Stimulated activated CD8-positive, alpha-beta memory T cell treated with anti-CD3 and anti-CD28 coated beads, Interleukin-12 subunit alpha, Interleukin-12 subunit beta, amount 100 ng/mL, for 24 hours (primary cell): ENCODE measurements at regions not wholly inside any gene's neighbourhood (a gene's known extent, or its start where the extent isn't known, plus 50 kb on each side); places are given as distances from the start of the nearest gene placed in this dataset.
"Not testable (repeated sequence)": the region's sequence is repeated elsewhere in the genome, so short reads cannot be mapped to it uniquely, and the experiment has no call there.

Experiments used
- DNase-seq: peaks from one replicate; pipeline ENCODE4 v3.0.0-alpha.2; 2020; ENCODE audit errors: extremely low read depth

DNA sequence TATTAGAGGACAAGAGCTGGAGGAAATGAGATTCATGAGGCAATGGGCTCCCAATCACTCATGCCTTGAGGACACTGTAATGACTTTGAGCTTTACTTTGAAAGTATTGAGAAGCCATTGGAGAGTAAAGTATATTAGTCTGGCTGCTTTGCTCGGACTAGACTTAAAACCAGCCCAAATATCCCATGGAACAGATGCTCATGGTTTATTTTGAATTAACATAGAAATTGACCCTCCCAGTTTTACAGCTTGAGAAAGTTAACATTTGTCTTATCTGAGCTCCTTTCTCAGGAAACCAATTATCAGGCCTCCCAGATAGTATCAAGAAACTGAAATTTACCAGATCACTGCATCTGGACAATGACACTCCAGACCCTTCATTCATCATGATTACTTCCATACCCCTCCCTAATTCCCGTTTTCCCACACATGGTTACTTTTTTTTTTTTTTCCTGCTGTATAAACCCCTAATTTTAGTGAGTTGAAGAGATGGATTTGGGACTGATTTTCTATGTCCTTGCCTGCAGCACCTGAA lies 270.8 kb upstream of the SMIM30 start:
- no peak for DNase-seq

DNA sequence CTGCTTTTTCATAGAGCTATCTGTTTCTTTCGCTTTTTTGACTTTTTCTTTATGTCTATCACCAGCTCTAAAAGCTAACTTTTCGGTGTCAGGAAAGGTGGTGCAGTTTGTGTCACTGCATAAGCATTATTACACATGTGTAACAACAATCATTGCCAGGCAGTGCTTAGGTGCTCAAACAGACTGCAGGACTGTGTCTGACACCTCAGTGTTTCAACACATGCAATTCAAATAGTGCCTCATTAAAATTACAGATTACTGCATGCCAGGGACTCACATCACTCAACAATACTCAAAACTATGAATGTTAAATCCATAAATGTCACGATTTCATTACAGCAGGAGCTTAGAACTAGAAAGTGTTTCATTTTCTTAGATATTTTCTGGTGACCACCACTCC lies 265.3 kb upstream of the SMIM30 start:
- no peak for DNase-seq

DNA sequence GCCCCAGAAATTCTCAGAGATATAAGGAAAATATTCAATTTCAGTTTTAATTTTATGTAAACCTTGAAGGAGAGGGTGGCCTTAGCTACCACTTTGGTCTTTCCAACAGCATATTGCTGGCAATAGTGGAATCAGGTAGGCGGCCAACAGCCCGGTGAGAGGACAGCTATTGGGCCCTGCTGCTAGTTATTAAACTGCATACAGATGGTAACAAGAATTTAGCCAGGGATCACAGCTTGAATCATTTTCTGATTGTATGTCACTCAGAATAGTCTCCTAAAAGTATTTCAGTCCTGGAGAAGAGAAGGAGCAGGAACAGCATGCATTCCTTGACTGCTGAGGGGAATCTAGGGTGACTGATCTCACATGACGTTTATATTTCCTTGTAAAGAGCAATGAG lies 261.4 kb upstream of the SMIM30 start:
- no peak for DNase-seq

DNA sequence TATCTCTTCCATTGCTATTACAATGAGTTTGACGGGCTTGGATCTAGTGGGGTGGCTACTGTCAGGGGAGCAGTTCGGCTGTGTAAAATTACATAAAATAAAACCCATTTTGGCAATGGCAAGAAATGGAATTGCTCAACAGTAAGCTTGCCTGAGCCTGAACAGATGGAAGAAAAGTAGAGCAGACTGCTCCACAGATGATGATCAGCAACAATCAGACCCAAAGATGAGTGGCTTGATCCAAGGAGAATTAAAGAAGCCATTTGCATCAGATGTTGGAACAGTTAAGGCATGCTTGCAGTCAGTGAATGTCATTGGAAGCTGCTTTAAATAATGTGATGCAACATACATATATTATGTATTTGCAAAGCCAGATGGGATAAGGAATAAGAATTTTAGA lies 256.6 kb upstream of the SMIM30 start:
- no peak for DNase-seq

DNA sequence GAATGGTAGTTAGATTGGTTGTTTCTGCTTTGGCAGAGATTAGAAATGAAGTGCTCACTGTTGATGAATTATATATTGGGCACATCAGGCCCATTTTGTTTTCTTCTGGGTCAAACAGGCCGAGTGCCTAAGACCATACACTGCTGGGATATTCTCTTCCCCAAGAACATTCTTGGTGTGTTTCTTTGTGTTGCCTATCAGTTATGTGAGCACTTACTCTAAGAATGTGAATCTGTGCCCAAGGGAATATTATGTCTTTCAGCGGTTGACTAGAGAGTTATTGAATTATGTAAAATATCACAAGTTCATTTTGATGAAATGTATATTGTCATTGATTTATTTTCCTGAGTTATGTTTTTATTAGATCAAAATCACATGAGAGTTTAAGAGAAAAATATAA lies 255.5 kb upstream of the SMIM30 start:
- DNase-seq, result no peak

DNA sequence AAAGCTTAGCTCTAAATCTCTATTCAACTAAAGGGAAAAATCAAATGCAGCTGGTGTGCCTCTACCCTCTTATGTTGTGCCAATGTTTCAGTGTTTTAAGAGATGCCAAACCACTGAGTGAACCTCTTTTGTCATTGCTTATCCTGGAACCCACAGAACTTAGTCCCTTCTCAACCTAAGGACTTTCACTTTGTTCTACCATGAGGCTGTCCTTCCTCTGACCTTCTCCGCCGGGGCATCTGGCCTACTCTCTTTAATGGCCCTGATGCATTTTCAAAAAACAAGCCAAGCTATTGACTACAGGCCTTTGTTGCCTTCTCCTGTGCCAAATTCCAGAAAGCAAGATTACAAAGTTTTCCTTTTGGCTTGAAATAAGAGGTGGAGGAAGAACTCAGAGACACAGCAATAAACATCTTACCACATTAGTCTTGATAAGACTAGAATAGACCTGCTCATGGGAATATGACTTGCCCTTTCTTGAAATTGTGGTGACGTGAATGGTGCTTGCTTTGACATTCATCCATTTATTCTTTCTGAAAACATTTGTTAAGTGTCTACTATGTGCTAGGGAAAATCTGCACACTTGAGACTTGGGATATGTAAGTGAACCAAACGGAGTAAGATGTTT lies 253.2 kb upstream of the SMIM30 start:
- DNase-seq, result no peak

DNA sequence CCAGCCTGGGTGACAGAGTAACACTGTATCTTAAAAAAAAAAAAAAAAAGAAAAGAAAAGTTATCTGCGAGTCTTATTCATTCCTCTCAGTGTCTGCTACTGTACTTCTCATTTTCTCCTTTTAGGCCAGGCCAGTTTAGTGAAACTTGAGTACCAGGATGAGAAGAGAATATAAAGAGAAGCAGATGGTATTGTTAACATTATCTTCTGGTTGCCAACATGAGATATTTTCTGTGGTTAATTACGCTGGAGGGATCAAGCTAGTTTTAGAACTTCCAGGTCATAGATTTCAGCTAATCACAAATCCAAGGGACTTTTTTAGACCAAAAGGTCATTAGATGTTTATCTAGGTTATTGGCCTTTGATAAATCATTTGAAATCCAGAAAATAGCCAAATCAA lies 252.6 kb upstream of the SMIM30 start:
- no peak for DNase-seq

DNA sequence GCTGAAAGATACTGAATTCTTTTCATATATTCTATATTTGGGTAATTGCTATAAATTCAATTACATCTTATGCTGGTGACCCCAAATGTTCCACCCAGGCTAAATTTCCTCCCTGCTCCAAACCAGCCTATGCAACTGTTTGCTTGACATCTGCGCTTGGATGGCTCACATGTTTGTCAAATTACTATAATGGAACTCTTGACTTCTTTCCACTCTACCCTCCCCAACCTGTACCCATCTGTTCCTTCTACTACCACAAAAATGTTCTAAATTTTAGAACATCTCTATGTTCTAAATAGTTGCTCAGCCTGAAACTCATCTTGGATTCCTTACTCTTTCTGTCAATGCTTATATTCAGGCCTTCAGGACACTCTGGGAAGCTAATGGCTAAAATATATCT lies 249.9 kb upstream of the SMIM30 start:
- no peak for DNase-seq

DNA sequence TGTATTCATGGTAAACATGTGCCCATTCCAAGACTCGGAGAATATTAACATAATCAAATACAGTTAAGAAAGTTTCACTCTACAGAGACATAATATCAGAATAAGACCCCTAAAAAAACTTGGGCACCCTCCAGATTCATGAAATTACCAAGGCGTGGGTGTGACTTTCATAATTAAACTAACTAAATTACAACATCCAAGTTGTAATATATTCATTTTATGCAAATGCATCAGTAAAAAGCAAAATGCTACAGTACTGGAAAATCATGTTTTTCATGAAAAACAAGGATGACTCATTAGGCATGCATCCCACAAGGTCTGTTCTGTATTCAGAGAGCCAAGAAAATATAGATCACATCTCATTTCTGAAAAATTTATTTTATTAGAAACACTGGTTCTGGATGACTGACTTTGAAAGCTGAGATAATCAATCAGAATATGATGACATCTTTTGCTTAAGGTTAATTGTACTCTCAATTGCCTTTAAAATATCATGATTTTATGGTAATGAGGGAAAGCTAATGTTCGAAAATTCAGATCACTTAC lies 248.8 kb upstream of the SMIM30 start:
- DNase-seq, result no peak

DNA sequence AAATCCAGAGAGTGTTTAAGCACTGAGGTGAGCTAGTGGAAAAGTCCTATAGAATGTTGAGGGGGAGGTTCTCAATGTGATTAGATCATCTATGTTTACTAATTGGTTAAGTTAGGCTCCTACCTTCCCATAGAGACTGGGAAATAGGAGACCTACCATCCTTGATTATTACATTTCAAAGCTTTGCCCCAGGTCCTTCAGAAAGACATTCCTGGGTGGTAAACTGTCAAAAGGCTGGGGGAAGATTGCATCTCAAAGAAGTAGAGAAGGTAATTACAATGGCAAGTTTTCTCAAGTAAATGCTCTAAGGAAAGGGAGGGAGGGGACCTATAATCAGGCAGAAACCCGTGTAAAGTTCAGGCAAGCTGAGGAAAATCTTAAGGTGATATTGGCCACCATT lies 247.8 kb upstream of the SMIM30 start:
- no peak for DNase-seq

DNA sequence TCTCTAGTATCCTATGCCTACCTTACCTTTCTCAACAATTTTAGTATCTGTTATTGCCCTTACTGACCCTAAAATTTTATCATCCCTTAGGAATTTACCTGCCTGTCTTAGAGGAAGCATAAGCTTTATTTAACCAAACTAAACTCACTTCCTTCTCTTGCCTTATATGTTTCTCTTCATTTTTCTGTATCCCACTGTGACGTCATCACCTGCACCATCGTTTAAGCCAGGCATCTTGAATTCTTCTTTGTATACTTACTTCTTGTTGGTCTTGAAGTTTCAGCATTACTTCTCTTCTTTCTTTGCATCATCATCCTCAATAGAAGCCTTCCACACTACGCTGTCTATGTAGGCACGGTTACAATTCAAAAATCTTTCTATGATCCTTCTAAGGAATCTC lies 231.0 kb upstream of the SMIM30 start:
- DNase-seq, result no peak

DNA sequence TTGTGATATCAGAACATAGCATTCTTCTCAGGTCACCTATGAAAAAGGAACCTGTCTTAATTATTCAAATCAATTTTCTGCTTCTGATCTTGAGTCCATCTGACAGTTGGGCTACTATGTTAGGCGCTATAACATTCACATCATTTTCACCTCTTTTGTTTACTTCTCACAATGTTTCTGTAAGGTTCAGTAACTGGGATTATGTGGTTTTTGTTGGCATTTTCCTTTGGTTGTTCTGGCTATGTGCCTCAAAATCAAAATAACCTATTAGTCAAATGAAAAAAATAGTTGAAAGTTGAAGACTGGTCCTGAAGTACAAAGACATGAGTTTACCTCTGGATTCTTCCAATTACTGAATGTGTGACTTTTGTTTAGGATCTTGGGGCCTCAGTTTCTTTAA lies 221.3 kb upstream of the SMIM30 start:
- no peak for DNase-seq

DNA sequence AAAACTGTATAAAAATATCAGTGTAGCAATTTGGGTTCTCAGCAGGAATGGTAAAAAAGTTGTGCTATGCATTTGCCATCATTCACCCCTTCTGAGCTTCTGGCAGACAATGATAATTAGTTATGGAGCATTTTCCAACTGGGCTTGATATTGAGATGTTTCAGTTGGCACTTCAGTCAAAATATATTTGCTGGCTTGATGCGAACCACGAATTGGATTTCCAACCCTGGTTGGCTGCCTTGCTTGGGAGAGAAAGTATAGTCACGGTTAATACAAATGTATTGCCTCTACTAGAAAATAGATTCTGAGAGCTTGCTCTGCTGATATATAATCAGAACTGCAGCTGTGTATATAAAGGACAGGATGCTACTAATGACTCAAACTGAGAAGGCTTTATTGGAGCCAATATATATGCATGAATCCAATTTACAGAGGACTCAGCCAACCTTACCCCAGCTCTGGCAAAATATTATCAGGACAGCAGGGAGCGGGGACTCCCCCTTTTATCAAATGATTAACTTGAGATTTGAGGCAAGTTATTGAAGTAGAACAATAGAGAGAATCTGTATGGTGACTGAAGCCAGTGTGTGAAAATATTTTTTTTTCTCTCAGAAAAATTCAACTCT lies 219.8 kb upstream of the SMIM30 start:
- DNase-seq, result no peak

DNA sequence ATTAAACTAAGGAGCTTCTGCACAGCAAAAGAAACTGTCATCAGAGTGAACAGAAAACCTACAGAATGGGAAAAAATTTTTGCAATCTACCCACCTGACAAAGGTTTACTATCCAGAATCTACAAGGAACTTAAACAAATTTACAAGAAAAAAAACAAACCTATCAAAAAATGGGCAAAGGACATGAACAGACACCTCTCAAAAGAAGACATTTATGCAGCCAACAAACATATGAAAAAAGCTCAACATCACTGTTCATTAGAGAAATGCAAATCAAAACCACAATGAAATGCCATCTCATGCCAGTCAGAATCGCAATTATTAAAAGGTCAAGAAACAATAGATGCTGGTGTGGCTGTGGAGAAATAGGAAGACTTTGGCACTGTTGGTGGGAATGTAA lies 218.5 kb upstream of the SMIM30 start:
- DNase-seq, result not testable (repeated sequence)

DNA sequence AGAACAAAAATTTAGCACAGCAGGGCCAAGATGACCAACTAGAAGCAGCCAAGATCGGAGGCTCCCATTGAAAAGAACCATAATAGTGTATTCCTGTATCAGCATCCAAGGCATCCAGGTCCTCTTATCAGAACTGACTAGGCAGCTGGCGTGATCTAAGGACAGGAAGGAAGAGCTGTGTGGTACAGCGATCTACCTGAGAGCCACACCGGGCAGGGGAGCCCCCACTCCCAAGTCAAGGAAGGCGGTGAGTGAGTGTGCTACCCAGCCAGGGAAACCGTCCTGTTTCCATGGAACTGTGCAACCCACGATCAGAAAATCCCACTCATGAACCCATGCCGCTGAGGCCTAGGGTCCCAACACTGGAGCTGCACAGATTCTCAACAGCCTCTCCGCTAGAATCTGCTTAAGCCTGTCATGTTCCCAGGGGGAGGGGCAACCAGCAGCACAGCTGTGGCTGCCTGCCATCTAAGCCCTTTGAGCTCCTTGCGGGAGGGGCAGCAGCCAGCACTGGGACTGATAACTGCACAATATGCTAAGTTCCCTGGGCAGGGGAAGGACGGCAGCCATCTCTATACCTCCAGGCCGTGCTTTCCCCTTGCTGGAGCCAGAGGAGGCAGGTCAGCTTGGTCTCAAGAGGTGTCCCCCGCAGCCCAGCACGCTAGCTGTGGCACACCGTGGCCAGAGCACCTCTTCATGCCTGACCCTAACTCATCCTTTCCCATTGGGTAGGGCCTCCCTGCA lies 213.0 kb upstream of the SMIM30 start:
- no peak for DNase-seq

DNA sequence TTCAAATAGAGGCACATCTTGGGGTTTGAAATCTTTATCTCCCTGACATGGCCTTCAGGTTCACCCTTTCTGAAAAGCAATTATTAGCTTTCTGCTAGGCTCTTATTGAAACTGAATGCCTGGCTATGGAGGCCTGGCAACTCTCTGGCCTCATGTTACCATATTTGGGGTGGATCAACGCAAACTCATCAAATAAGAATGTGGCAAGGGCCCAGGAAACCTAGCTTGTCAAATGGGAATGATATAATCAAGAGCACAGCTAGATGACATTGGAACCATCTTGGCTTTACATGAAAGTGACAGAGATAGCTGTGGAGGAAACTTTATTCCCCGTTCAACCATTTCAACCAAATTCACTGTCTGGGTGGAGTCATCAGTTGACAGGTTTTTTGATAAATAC lies 202.8 kb upstream of the SMIM30 start:
- DNase-seq, result no peak

DNA sequence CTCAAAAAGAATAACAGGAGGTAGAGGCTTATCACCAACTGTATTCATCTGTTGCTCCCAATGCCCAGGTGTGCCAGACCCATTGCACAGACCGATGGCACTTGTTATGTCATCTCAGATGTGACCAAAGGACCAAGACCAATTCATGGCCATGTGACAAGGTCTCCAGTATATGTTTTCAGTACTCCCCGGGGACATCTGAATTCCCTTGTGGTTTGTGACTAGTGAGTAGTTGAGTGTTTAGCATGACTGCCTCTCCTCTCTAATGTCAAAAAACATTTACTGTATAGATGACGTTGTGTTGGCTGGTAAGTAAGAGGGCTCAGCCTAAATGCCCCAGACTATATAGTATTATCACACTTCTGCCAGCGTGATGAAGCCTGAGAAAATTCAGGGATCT lies 202.1 kb upstream of the SMIM30 start:
- DNase-seq, result no peak

DNA sequence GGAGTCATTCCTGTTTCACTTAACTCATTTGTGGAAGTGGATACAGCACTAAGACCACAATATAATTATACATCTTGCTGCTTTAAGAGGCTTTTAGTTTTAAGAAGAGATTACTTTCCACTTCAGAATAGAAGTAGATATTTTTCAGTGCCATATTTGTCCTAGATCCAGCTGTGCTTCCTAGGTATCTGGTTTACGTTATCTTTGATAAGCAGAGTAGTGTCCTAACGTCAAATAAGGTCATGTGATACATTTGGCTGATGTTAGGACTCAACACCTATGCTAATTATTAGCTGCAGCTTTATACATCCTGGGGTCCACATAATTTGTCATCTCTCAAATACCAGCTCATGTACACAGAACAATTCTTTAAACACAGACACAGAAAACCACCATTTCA lies 196.2 kb upstream of the SMIM30 start:
- no peak for DNase-seq

DNA sequence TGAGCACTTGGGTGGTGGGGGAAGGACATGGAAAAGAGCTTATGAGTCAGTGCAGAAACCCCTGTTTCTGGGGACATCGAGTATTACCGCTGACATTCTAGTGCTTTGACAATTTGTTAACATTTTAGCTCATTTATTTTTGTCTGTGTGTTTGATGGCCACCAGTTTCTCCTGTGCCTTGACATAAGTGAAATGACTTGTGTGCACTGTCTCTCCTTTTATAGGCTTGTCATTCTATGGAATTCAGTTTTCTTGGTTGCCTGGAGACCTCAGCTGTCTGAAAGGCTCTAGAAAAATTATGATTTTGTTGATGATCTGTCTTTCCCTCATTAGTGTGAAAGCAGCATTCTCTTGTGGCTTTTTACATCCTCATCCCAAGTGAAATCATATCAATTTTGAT lies 190.0 kb upstream of the SMIM30 start:
- DNase-seq, result no peak

DNA sequence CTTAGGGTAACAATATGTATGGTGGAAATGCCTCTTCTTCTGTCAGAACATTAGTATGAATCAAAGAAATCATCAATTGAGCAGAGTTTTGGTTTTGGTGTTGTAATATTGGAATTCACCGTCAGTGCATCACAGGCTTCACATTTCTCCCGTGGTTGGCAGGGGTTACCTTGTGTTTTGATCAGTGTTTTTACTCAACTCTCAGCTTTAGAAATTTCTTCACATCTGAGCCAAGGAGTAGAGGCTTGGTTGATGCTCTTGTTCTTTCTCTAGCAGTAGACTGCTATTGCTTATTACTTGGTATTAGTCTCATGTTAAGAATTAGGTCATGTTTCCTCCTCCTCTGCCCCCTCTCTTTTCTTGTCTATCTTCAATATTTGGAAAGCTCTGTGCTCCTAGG lies 188.8 kb upstream of the SMIM30 start:
- no peak for DNase-seq

DNA sequence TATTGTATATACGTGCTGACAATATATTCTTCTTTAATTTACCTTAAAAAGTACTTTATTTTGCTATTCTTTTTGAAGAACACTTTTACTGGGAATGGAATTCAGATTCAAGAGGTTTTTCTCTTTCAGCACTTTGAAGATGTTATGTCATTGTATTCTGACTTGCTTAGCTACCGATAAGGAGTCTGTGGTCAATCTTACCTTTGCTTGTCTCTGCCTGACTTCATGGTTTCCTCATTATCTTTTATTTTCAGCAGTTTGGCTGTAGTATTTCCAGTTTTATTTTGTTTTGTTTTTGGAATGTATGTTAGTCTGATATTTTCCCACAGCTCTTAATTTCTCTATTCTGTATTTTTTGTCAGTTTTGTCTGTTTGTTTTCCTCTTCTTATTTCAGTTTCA lies 187.9 kb upstream of the SMIM30 start:
- DNase-seq, result no peak

DNA sequence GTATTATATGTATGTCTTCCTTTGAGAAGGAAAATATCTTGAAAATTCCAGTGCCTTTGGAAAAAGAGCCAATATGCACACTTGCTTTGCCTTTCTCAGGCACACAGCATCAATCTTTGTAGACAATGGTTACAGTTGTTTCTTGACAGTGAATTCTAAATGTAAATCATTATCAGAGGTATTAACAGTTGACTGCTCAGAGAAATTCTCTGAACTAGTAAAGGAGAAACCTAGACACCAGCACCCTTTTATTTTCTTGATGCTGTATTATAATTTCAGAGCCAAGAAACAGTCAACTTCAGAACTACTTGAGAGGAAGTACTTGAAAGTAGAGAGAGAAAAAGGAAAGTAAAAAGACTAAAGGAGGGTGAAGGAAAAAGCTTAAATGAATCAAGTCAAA lies 185.8 kb upstream of the SMIM30 start:
- no peak for DNase-seq

DNA sequence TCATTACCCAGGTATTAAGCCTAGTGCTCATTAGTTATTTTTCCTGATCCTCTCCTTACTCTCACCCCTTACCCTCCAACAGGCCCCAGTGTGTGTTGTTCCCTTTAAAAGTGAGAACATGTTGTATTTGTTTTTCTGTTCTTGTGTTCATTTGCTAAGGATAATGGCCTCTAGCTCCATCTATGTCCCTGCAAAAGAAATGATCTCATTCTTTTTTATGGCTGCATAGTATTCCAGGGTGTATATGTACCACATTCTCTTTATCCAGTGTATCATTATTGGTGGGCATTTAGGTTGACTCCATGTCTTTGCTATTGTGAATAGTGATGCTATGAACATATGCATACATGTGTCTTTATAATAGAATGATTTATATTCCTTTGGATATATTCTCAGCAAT lies 185.0 kb upstream of the SMIM30 start:
- DNase-seq, result not testable (repeated sequence)
